ENCODE measurements at regions not wholly inside any gene's neighbourhood (a gene's known extent, or its start where the extent isn't known, plus 50 kb on each side); places are given as distances from the start of the nearest gene placed in this dataset.
"Not testable (repeated sequence)": the region's sequence is repeated elsewhere in the genome, so short reads cannot be mapped to it uniquely, and the experiment has no call there.

- in situ Hi-C loops (cut with HindIII; ENCODE audit: low sequenced_read_pairs), result no loop called here
Observed at GRCh38 chr9:78892769-78893168, 595.8 kb downstream of the PSAT1 start.

DNA sequence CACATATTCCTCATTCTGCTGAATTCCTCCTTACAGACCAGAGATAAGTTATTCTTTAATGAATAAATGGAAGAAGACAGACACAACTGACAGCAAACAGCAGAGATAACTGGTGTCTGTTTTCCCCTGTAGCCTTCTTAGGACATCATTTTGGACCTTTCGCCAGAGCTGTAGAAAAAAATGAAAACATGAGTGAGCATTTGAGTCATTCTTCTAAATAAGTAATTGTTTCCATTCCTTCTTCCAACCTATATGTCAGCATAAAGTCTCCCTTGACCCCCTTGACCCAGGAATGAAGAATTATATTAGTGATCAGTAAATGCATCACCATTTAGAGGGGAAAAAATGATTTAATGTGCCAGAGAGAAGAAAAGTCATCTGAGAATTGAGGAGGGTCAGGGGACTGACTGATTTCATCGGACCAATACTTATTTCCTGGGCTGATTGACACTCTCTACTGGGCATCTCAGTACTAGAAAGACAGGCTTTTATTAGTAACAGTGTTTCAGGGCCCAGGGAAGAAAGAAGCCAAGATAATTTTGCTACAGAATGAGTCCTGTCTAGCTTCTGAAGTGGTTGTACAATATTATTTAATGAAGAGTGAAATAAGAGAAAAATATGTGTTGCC is 597.0 kb downstream of the PSAT1 start:
- in situ Hi-C loops (cut with HindIII; ENCODE audit: low sequenced_read_pairs), result no loop called here

DNA sequence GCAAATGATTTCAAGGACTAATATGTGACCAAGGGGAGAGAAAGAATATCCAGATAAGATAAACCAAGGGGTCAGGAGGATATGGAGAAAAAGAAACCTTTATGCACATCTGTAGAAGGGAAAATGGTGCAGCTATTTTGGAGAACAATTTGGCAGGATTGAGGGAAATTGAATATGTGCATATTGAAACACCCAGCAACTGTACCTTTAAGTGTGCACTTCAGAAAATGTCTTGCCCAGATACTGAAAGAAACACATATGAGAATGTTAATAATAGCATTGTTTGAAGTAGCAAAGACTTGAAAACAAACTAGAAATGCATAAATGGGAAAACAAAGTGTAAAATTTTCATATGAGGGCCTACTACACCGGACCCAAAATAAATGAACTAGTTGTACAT is 599.6 kb downstream of the PSAT1 start:
- in situ Hi-C loops (cut with HindIII; ENCODE audit: low sequenced_read_pairs), result no loop called here

- in situ Hi-C loops (cut with HindIII; ENCODE audit: low sequenced_read_pairs), result no loop called here
Observed at GRCh38 chr9:78898234-78898633, 601.3 kb downstream of the PSAT1 start.

- in situ Hi-C loops (cut with HindIII; ENCODE audit: low sequenced_read_pairs), result no loop called here
Observed at GRCh38 chr9:78899006-78899405, 602.1 kb downstream of the PSAT1 start.

DNA sequence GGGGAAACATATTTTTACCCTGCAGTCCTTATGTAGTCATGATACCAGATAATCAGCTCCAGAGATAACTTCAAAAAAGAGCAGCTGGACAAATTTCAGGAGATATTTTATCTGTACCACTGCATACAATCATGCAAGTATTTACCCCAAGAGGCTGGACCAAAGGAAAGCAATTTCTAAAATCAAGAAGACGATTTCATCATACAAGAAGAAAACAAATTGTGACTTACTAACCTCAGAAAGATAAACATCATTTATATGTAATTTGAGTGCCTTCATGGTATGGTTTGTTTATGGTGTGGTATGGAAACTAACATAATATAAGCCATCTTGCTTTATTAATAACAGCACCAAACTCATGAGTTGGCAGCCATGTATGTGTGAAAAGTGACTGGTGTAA is 603.6 kb downstream of the PSAT1 start:
- in situ Hi-C loops (cut with HindIII; ENCODE audit: low sequenced_read_pairs), result no loop called here

- in situ Hi-C loops (cut with HindIII; ENCODE audit: low sequenced_read_pairs), result no loop called here
Observed at GRCh38 chr9:78902051-78902450, 605.1 kb downstream of the PSAT1 start.

DNA sequence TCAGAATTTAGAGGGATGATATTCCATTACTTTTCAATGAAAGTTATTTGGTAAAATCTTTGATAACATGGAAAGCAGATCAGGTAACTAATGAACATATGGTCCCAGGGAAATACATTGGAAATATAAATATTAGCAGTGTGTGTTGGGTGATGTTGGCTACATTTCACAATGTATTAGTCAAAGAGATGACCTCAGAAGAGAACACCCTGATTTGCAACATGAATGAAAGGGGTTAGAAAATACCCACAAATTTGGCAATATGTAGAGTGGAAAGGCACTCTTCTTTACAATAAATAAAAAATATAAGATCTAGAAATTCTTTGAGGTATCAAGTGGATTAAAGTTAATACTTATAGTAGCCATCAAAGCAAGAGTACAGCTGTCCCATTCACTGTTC is 606.7 kb downstream of the PSAT1 start:
- in situ Hi-C loops (cut with HindIII; ENCODE audit: low sequenced_read_pairs), result no loop called here

DNA sequence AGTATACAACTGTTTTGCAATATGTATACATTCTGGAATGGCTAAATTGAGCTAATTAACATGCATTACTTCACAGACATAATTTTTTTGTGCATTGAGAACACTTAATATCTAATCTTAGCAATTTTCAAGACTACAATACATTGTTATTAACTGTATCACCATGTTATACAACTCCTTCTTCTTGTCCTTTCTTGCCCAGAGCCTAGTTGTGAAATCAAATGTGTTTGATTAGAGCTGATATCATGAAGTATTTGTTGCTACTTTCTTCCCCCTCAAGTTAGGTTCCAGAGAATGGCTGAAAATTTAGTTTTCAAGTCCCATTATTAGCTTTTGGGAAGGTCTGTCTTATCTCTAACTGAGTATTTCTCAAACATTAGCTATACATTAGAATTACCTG is 607.8 kb downstream of the PSAT1 start:
- in situ Hi-C loops (cut with HindIII; ENCODE audit: low sequenced_read_pairs), result no loop called here

- in situ Hi-C loops (cut with HindIII; ENCODE audit: low sequenced_read_pairs), result no loop called here
Observed at GRCh38 chr9:78905387-78905786, 608.5 kb downstream of the PSAT1 start.

- in situ Hi-C loops (cut with HindIII; ENCODE audit: low sequenced_read_pairs), result no loop called here
Observed at GRCh38 chr9:78905986-78906755, 609.2 kb downstream of the PSAT1 start.

DNA sequence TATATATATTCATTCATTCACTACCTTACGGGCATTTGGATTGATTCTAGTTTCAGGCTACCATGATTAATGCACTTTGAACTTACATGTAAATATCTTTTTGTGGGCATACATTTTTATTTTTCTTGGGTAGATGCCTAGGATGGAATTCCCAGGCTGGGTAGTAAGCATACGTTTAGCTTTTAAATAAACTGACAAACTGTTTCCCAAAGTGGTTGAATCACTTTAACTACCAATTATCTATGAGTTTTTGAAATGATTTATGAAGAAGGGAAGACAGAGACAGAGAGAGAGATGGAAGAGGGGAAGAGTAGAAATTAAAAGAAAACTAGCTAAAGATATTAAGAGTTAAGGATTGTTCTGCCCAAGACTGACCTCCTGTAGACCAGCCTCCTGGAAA is 612.6 kb downstream of the PSAT1 start:
- in situ Hi-C loops (cut with HindIII; ENCODE audit: low sequenced_read_pairs), result no loop called here

GRCh38 chr9:78916884-78917283 is 620.0 kb downstream of the PSAT1 start:
- in situ Hi-C loops (cut with HindIII; ENCODE audit: low sequenced_read_pairs), result not testable (repeated sequence)

DNA sequence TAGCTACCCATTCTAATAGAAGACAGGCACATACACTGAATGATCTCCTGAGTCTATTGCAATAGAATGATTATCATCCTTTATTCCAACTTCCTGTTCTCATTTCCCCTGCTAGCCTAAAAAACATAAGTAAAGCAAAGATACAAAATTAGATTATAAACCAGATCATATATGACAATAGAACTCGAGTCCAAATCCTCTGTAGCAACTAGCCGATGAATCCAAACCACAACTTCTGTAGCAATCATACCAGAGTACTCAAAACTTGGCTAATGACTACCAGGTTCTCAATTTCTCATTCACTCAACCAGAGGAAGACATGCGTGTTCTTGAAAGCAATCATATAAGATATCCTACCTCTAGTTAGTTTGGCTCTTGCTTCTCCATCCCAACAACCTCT is 622.1 kb downstream of the PSAT1 start:
- in situ Hi-C loops (cut with HindIII; ENCODE audit: low sequenced_read_pairs), result no loop called here

- in situ Hi-C loops (cut with HindIII; ENCODE audit: low sequenced_read_pairs), result no loop called here
Observed at GRCh38 chr9:78919701-78920100, 622.8 kb downstream of the PSAT1 start.

GRCh38 chr9:78921341-78921740 is 624.4 kb downstream of the PSAT1 start:
- in situ Hi-C loops (cut with HindIII; ENCODE audit: low sequenced_read_pairs), result no loop called here

DNA sequence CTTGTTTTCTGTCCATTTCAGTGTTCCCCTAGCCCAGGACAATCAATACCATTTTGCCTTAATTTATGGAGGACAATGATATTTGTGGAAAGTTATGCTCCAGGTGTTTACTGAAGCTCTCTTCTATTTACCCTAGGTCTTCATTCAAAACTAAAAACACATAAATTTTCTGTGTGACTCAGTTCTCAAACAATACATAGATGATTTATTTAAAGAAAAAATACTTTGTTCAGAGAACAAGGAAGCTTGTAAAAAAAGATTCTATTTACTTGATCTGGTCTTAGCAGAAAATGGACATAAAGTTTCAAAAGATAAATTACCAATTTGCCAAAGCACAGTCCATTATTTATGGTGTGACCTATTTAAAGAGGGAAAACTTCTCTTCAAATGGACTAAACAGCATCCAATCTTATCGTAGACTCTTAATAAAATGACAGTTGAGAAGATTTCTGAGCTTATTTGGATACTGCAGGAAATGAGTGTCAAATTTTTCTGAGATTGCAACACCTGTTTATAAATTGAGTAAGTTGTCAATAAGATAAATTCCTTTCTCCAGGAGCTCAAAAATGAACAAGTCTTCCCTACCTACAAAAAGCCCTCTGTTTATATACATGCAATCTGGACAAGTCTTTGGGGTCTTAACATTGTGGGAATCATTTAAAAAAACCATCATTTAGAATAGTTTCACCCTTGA is 627.2 kb downstream of the PSAT1 start:
- in situ Hi-C loops (cut with HindIII; ENCODE audit: low sequenced_read_pairs), result no loop called here

- in situ Hi-C loops (cut with HindIII; ENCODE audit: low sequenced_read_pairs), result no loop called here
Observed at GRCh38 chr9:78927099-78927940, 630.4 kb downstream of the PSAT1 start.

DNA sequence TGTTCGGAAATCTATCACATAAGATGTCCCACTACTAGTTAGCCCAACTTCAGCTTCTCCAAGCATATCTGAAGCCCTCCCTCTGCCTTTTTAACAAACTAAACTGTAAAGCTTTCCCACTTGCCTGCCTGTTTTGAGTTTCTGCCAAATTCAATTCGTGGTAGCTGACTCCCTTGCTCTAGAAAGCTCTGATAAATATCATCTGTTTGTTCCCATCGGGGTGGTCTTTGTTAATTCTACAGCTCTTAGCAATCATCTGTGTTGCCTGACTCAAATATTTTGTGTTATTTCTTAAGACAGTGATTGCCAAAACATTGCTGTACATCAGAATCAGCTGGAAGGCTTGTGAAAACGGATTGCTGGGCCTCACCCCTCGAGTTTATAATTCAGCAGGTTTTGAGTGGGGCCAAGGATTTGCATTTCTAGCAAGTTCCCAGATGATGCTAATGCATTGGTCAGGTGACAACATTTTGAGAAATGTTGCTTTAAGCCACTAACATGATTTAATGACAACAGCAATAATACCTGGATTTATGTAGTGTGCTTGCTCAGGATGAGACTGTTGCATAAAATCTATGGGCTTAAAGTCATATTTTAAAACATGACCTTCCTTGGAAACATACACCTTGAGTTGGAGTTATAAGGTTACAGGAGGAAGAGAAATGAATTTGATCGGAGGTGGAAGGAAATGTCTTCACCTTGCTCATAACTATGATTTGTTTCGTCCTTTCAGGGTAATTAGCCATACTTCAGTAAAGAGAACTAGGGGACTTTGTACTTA is 631.9 kb downstream of the PSAT1 start:
- in situ Hi-C loops (cut with HindIII; ENCODE audit: low sequenced_read_pairs), result no loop called here

GRCh38 chr9:78930281-78930680 is 633.4 kb downstream of the PSAT1 start:
- in situ Hi-C loops (cut with HindIII; ENCODE audit: low sequenced_read_pairs), result no loop called here

Data from endothelial cell of hepatic sinusoid (primary cell).